Body of pancreas (tissue), 4 donors: ENCODE measurements at regions not wholly inside any gene's neighbourhood (a gene's known extent, or its start where the extent isn't known, plus 50 kb on each side); places are given as distances from the start of the nearest gene placed in this dataset.
"Not testable (repeated sequence)": the region's sequence is repeated elsewhere in the genome, so short reads cannot be mapped to it uniquely, and the experiment has no call there.

Experiments
- ATAC-seq: fragments of 150-250 bp; one replicate; pipeline ENCODE4 v1.9.1; 2016
- DNase-seq, 4 donors: peaks; one replicate each; pipeline ENCODE4 v3.0.0-alpha.2; 2019
- H3K27ac ChIP-seq, 4 donors: fragments of 200-600 bp; sonication (generic); 1 replicate in 3 of 4; 2 replicates in 1 of 4; pipeline versions ENCODE4 v1.5.1 to v1.6.1; 2016 to 2019; ENCODE audit warnings: mild to moderate bottlenecking in 1 of 4, mixed read lengths in 1 of 4, moderate library complexity in 1 of 4
- H3K27me3 ChIP-seq, 2 donors: fragments of 200-600 bp; sonication (generic); one replicate each; pipeline ENCODE4 v1.6.0; 2016; ENCODE audit warnings: mild to moderate bottlenecking in 1 of 2
- H3K36me3 ChIP-seq, 2 donors: fragments of 200-600 bp; sonication (generic); replicated peaks in 1 of 2; 2 replicates each; pipeline ENCODE4 v1.5.1; 2016; ENCODE audit warnings: low read depth in 2 of 2; ENCODE audit not compliant: insufficient read depth in 1 of 2
- H3K4me1 ChIP-seq: fragments of 200-600 bp; sonication (generic); one replicate; pipeline ENCODE4 v1.6.0; 2016
- H3K4me3 ChIP-seq, 2 donors: fragments of 200-600 bp; sonication (generic); 1 replicate in 1 of 2; 2 replicates in 1 of 2; pipeline ENCODE4 v1.5.1; 2016 to 2019
- H3K9me3 ChIP-seq, 3 donors: fragments of 200-600 bp; sonication (generic); 1 replicate in 2 of 3; 2 replicates in 1 of 3; pipeline ENCODE4 v1.5.1; 2016
- CTCF ChIP-seq, 7 experiments: fragments of 450-650 bp in 4 of 7; fragments of 200-600 bp in 3 of 7; sonication (generic) in 3 of 7; IDR thresholded peaks; one replicate each; pipeline ENCODE4 v1.5.1; 2016 to 2019; ENCODE audit warnings: antibody characterized with exemption in 7 of 7
- POLR2A ChIP-seq, 3 donors: fragments of 450-650 bp; IDR thresholded peaks; one replicate each; pipeline ENCODE4 v1.6.1; 2016; ENCODE audit warnings: antibody characterized with exemption in 3 of 3, mild to moderate bottlenecking in 2 of 3
- WGBS, 2 donors: methylation state at CpG; one replicate each; pipeline ENCODE4 v1.1.5; 2017; 5-methylcytosine and 5-hydroxymethylcytosine counted together
- intact Hi-C: fragments of 100-400 bp; cut with DNase I; formaldehyde crosslinking; loops from one replicate; pipeline ENCODE4 v1.15.1; 2023

GRCh38 chr7:81186691-81187090, 267.8 kb upstream of the SEMA3C start:
- Histone ChIP-seq H3K4me3 (no peak overlapping the region), H3K9me3 (no peaks in the 10 kb centered on the region), H3K4me1 (peaks cover 10% of the 10 kb centered on the region), H3K36me3 (no peaks in the 10 kb centered on the region), H3K27ac (no peak overlapping the region), H3K27me3 (no peaks in the 10 kb centered on the region)
- 83 to 84% methylated on average over 2 of the region's 2 CpGs for WGBS, 2 donors
- no peak for ATAC-seq
- DNase-seq = no peak
- TF ChIP-seq CTCF (IDR thresholded peaks at IDR 0.05) = no peak
- TF ChIP-seq POLR2A (IDR thresholded peaks at IDR 0.05) = no peak
- intact Hi-C loops = no loop called here

- Histone ChIP-seq H3K4me3 (no peak overlapping the region), H3K27me3 (no peaks in the 10 kb centered on the region), H3K9me3 (no peaks in the 10 kb centered on the region), H3K4me1 (no peaks in the 10 kb centered on the region), H3K36me3 (no peaks in the 10 kb centered on the region), H3K27ac (no peak overlapping the region)
- intact Hi-C loops = no loop called here
- ATAC-seq = no peak
- DNase-seq = no peak
- TF ChIP-seq CTCF (IDR thresholded peaks at IDR 0.05) (no peak), POLR2A (IDR thresholded peaks at IDR 0.05) (no peak)
These were observed 266.2 kb upstream of the SEMA3C start for GRCh38 chr7:81185072-81185471.

DNA sequence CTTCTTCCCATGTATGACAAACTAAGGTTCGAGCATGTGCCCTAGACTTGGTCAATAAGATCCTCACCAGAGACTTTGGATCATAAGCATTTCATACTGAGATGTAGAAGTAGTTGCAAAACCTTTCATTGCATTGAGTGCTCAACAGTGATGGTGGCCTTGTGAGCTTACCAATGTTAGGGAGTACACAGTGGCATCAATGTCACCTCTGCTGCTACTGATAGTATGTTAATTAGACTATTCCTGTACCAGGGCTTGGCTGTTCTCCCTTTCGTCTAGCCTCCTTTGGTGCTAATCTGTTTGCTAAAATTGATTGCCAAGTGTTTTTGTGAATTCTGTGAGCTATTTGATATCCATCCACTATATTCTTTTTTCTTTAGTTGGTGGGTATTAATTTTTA, 264.5 kb upstream of the SEMA3C start:
- no peak for DNase-seq
- Histone ChIP-seq H3K36me3 (no peaks in the 10 kb centered on the region), H3K9me3 (no peaks in the 10 kb centered on the region), H3K27ac (no peak overlapping the region), H3K4me3 (no peak overlapping the region), H3K27me3 (no peaks in the 10 kb centered on the region), H3K4me1 (no peaks in the 10 kb centered on the region)
- intact Hi-C loops = no loop called here
- ATAC-seq = no peak
- 71 to 79% methylated on average over 2 of the region's 2 CpGs for WGBS, 2 donors
- no peak for TF ChIP-seq POLR2A (IDR thresholded peaks at IDR 0.05)
- no peak for TF ChIP-seq CTCF (IDR thresholded peaks at IDR 0.05)

DNA sequence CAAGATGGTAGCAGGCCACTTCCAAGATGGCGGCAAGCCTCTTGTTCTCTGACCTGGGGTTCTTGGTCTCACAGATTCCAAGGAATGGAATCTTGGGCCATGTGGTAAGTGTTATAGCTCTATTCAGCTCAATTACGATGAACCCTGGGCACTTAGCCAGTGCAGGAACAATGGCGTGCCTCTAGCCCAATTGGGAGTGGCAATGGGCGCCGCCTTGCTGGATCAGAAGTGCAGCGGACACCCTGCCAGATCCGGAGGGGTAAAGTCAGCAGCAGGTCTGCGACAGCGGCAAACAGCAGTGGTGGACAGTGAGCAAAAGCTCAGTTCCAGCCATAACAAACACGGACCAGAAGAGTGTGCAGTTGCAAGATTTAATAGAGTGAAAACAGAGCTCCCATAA, 263.2 kb upstream of the SEMA3C start:
- DNase-seq, H3K9me3 ChIP-seq, intact Hi-C loops, H3K4me1 ChIP-seq, H3K27ac ChIP-seq, ATAC-seq, H3K4me3 ChIP-seq, H3K36me3 ChIP-seq, H3K27me3 ChIP-seq: not testable (repeated sequence)
- 87 to 94% methylated on average over 10 of the region's 10 CpGs for WGBS, 2 donors

DNA sequence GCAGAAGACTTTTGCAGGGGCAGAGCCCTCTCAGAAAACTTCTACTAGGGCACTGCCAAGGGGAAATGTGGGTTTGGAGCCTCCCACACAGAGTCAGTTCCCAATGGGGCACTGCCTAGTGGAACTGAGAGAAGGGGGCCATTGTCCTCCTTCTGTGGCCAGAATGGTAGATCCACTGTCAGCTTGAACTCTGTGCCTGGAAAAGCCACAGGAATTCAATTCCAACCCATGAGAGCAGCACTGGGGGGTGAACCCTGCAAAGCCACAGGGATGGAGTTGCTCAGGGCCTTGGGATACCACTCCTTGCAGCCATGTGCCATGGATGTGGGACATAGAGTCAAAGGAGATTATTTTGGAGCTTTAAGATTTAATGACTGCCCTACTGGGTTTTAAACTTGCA, 262.2 kb upstream of the SEMA3C start:
- no peak overlapping the region for H3K27ac ChIP-seq
- DNase-seq (no peak), ATAC-seq (no peak)
- no peaks in the 10 kb centered on the region for H3K9me3 ChIP-seq
- TF ChIP-seq POLR2A (IDR thresholded peaks at IDR 0.05) (no peak), CTCF (IDR thresholded peaks at IDR 0.05) (no peak)
- intact Hi-C loops = no loop called here
- no peaks in the 10 kb centered on the region for H3K36me3 ChIP-seq
- no peaks in the 10 kb centered on the region for H3K27me3 ChIP-seq
- H3K4me1 ChIP-seq = no peaks in the 10 kb centered on the region
- no peak overlapping the region for H3K4me3 ChIP-seq
